GM11168 (cell line): ENCODE measurements at regions not wholly inside any gene's neighbourhood (a gene's known extent, or its start where the extent isn't known, plus 50 kb on each side); places are given as distances from the start of the nearest gene placed in this dataset.

ENCODE experiments used
- in situ Hi-C: fragments of 300-500 bp; cut with MboI; formaldehyde crosslinking; loops from one replicate; pipeline ENCODE4 v1.12.0; 2022; ENCODE audit warnings: low sequenced_read_pairs; ENCODE audit not compliant: unreplicated experiment

DNA sequence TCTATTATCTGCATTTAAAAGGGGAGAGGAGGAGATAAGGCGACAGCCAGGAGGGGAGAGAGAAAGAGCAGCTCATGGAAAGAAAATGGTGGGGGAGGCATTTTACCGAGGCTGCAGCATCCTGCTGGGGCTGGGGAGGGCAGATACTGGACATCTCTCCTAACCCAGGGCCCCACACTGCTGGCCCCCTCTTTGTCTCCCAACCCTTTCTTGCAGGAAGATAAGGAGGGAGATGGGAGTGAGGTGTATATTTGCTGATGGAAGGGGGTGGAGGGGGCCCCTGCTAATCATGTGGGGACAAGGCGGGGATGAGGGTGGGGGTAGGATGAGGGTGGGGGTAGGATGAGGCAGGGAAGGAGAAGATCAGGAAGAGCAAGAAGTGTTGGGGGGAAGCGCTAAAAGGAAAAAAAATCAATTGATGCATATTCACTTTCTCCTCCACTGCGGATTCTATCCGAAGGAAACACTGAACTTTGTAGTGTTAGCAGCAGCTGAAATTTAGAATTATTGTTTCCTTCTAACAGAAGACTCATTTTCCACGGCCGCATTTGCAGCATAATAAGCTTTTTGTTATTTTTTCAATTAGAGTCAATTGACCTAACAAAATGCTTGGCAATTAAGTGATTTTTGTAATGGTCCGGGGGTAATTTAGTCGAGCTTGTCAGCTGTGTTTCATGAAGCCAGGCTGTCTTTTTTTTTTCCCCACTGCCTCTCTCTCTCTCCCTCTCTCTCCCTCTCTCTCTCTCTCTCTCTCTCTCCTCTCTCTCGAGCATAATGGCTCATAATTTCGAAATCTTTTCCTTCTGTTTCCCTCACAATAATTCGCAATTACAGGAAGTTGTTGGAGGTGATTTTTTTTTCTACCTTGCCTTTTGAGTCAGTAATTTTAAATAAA lies 1134.6 kb downstream of the BCL11B start:
- in situ Hi-C loops: loop anchor here (25.0 kb wide), 1 partner anchor 1125 kb away; the partner anchor contains the start of gene BCL11B

- in situ Hi-C loops: loop anchor here (25.0 kb wide), 1 partner anchor 1124 kb away; the partner anchor contains the start of gene BCL11B
Measured at GRCh38 chr14:98138666-98139065, 1133.3 kb downstream of the BCL11B start.

DNA sequence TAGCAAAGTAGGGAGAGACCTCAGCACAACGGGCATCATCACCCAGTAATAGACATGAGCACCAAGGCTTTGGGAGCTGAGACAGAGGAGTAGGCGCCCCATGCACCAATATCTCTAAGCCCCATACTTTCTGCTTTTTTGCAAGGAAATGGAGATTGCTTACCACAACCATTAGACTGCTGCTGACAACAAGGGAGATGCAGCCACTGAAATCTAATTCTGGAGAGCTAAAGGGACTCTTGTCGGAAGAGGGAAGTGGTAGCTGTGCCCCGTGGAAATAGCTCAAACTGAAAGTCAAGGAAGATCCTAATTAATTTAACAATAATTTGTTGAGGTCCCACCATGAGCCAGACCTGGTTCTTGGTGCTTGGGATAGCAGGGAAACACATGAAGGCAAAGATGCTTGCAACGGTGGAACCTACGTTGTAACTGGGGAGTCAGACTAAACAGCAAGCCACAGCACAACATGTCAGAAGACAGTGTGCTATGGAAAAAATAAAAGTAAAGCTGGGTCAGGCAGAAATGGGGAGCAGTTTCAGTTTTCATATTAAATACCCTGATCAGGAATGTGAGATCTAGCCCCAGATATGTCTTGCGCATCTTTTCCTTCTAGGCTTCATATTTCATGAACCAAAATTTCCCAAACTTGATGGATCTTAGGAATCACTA lies 1131.0 kb downstream of the BCL11B start:
- in situ Hi-C loops: loop anchor here (25.0 kb wide), 1 partner anchor 1121 kb away; the partner anchor contains the start of gene BCL11B

GRCh38 chr14:98143566-98143965 lies 1128.4 kb downstream of the BCL11B start:
- in situ Hi-C loops: loop anchor here (25.0 kb wide), 1 partner anchor 1119 kb away; the partner anchor contains the start of gene BCL11B

- in situ Hi-C loops: loop anchor here (25.0 kb wide), 1 partner anchor 1117 kb away; the partner anchor contains the start of gene BCL11B
Measured at GRCh38 chr14:98144964-98145363, 1127.0 kb downstream of the BCL11B start.

- in situ Hi-C loops: loop anchor here (25.0 kb wide), 1 partner anchor 1116 kb away; the partner anchor contains the start of gene BCL11B
Measured at GRCh38 chr14:98146416-98146815, 1125.6 kb downstream of the BCL11B start.

DNA sequence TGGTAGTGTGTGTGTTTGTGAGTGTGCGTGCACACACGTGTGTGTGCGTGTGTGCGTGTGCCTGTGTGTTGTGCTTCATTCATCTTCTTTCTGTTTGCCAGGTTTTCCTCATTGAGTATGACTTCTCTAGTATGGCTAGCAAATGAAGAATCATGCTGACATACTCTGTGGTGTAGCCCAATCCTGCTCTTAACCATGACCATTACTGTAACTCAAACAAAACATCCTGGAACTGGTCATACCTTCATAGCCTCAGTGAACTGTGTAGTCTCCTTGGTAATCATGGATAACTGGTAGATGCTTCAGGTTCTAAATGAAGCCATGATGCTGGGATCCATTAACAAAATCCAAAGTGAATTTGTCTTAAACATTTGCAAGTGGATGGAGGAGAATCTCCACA lies 1117.7 kb downstream of the BCL11B start:
- in situ Hi-C loops: no loop called here

- in situ Hi-C loops: no loop called here
Measured at GRCh38 chr14:98156411-98156810, 1115.6 kb downstream of the BCL11B start.

- in situ Hi-C loops: no loop called here
Measured at GRCh38 chr14:98160901-98161300, 1111.1 kb downstream of the BCL11B start.

DNA sequence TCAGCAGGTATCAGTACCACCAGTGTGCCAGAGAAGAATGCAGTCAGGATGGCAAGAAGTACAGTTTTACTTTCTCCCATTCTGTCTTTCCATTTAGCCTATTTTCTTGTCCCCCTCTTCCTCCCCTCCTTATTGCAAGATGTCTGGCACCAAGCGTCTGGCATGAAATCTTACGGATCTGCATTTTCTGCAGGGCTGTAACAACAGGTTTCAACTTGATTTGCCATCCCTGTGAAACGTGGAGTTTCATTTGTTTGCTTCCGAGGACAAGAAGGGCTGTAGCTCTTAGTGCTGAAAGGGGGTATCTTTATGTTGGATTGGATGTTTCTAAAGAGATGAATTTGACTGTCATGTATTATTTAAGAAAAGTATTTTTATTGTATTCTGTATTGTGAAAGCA lies 1110.6 kb downstream of the BCL11B start:
- in situ Hi-C loops: no loop called here

GRCh38 chr14:98162856-98163805 lies 1108.9 kb downstream of the BCL11B start:
- in situ Hi-C loops: no loop called here

DNA sequence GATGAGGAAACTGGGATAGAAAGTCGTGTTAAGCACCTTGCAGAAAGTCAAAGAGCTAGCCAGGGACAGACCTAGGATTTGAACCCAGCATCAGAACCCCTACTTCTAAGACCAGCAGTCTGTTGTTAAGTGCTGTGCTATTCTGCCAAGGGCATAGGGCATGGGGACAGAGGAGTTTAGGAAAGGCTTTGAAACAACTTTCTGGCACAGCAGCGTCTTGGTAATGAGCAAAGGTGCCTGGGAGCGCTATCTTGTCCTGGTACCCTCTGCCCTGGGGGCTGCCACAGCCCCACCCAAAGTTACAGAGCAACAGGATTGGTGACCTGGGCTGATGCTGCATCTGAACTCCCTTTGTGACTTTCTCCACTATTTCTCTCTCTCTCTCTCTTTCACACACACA lies 1108.1 kb downstream of the BCL11B start:
- in situ Hi-C loops: no loop called here

DNA sequence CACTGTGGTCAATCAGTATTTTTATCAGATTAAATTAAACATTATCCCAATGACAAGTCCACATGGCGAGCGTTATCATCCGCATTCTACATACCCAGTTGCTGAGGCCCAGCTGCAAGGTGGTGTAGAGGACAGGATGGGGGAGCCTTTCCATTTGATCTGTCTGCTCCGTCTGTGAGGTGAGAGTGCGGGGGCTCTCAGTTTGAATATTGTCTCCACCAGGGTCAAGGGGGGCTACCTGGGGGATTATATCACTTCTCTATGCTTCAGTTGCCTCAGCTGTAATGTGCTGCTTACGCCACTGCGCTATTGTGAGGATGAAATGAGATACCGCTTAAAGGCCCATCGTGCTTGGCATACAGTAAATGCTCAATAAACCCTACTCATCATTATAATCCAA lies 1106.0 kb downstream of the BCL11B start:
- in situ Hi-C loops: no loop called here

GRCh38 chr14:98167275-98167674 lies 1104.7 kb downstream of the BCL11B start:
- in situ Hi-C loops: no loop called here

GRCh38 chr14:98167705-98168104 lies 1104.3 kb downstream of the BCL11B start:
- in situ Hi-C loops: no loop called here

DNA sequence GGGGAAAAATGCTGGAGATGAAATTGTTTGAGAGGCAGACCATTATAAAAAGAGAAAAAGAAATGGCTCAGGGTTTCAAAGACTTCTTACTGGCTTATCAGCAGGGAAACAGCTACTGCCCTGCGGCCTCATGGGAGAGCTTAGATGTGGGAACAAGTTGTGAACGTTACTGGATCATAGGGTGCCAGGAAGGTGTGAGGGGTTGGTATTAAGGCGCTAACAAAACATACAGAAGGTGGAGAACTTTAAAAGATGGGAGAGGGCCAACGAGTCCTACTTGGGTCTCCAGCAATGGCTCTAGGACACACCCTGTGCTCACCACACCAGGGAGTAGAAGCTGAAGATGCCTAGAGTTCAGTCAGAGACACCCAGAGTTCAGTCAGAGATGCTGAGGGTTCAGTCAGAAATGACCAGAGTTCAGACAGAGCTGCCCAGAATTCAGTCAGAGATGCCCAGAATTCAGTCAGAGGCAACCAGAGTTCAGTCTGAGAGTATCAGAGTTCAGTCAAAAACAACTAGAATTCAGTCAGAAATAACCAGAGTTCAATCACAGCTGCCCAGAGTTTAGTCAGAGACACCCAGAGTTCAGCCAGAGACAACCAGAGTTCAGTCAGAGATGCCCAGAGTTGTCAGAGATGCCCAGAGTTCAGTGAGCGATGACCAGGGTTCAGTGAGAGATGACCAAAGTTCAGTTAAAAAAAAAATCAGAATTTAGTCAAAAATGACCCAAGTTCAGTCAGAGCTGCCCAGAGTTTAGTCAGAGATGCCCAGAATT lies 1103.6 kb downstream of the BCL11B start:
- in situ Hi-C loops: no loop called here

DNA sequence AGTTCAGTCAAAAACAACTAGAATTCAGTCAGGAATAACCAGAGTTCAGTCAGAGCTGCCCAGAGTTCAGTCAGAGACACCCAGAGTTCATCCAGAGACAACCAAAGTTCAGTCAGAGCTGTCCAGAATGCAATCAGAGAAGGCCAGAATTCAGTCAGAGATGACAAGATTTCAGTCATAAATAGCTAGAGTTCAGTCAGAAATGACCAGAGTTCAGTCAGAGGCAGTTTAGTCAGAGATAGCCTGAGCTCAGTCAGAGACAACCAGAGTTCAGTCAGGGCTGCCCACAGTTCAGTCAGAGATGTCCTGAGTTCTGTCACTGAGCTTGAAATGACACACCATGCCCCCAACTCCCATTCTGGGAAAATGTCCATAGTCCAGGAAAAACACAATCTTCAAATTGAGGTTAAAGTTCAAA lies 1102.8 kb downstream of the BCL11B start:
- in situ Hi-C loops: no loop called here

DNA sequence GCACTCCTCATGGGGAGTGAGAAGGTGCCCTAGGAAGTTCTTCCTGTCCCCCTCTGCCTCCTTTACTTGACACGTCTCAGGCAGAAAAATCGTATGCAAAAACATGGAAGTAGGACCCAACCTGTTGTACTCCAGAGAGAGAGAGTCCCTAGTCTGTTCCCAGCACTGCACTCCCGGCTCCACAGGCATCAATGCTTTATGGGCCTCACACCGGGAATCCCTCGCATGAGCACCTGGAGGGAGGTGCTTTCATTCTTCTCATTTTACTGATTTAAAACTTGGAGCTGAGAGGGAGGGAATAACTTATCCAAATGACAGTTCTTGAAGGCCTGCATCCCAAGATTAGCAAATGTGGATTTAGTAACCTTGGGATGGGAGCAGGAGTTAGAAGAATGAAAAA lies 1101.4 kb downstream of the BCL11B start:
- in situ Hi-C loops: no loop called here

DNA sequence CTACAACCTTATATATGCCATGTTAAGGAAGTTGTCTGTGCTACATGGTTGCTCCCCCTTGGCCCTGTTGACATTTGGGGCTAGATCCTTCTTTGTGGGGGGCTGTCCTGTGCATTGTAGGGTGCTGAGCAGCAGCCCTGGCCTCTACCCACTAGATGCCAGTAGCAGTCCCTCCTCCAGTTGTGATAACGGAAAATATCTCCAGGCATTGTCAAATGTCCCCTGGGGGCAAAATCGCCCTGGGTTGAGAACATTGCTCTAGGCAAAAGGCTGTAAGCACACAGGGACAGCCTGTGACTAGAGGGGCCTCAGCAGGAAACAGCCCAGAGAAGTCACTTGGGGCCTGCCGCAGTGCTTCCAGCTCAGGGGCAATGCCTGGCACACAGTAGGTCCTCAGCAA lies 1100.3 kb downstream of the BCL11B start:
- in situ Hi-C loops: no loop called here
